CD14-positive monocyte (primary cell): ENCODE measurements at regions not wholly inside any gene's neighbourhood (a gene's known extent, or its start where the extent isn't known, plus 50 kb on each side); places are given as distances from the start of the nearest gene placed in this dataset.

Experiments
- DNase-seq, 3 donors: peaks; one replicate each; pipeline ENCODE4 v3.0.0-alpha.2; 2011 to 2022
- H2AFZ ChIP-seq: 2 replicates; pipeline ENCODE4 v1.6.0; 2012; ENCODE audit warnings: mild to moderate bottlenecking, low read depth, low read length, inconsistent platforms; ENCODE audit not compliant: insufficient read depth, poor library complexity, severe bottlenecking
- H3K27ac ChIP-seq, 2 donors: 1 replicate in 1 of 2; 2 replicates in 1 of 2; pipeline ENCODE4 v1.5.1; 2012 to 2013; ENCODE audit warnings: low read length in 2 of 2, control low read depth in 1 of 2, inconsistent platforms in 1 of 2, low read depth in 1 of 2, mild to moderate bottlenecking in 1 of 2
- H3K27me3 ChIP-seq, 2 donors: one replicate each; pipeline versions ENCODE4 v1.6.0 to v1.6.1; 2011 to 2013; ENCODE audit warnings: low read length in 2 of 2; ENCODE audit not compliant: control insufficient read depth in 2 of 2, insufficient read depth in 2 of 2
- H3K36me3 ChIP-seq, 2 donors: replicated peaks in 1 of 2; 1 replicate in 1 of 2; 2 replicates in 1 of 2; pipeline versions ENCODE4 v1.5.1 to v1.6.1; 2012 to 2013; ENCODE audit warnings: low read length in 2 of 2, control low read depth in 1 of 2, inconsistent platforms in 1 of 2, mild to moderate bottlenecking in 1 of 2; ENCODE audit not compliant: insufficient read depth in 2 of 2, control insufficient read depth in 1 of 2
- H3K4me1 ChIP-seq, 2 donors: 1 replicate in 1 of 2; 2 replicates in 1 of 2; pipeline versions ENCODE4 v1.5.1 to v1.6.1; 2012 to 2013; ENCODE audit warnings: low read length in 2 of 2, control low read depth in 1 of 2, inconsistent platforms in 1 of 2, mild to moderate bottlenecking in 1 of 2, moderate library complexity in 1 of 2; ENCODE audit not compliant: insufficient read depth in 2 of 2, control insufficient read depth in 1 of 2
- H3K4me2 ChIP-seq: replicated peaks from 2 replicates; pipeline ENCODE3; 2012; ENCODE audit warnings: low read length, moderate library complexity, mild to moderate bottlenecking; ENCODE audit not compliant: poor library complexity, severe bottlenecking; ENCODE audit errors: extremely low read depth
- H3K4me3 ChIP-seq, 3 experiments: fragments of 200-600 bp in 1 of 3; sonication (generic) in 1 of 3; replicated peaks in 1 of 3; 1 replicate in 2 of 3; 2 replicates in 1 of 3; pipeline ENCODE4 v1.5.1; 2011 to 2013; ENCODE audit warnings: low read length in 3 of 3, mild to moderate bottlenecking in 3 of 3, control low read depth in 2 of 3, low read depth in 2 of 3, inconsistent platforms in 1 of 3, moderate library complexity in 1 of 3
- H3K79me2 ChIP-seq: 2 replicates; pipeline ENCODE4 v1.6.0; 2012; ENCODE audit warnings: mild to moderate bottlenecking, control low read depth, inconsistent platforms, low read length, moderate library complexity; ENCODE audit not compliant: insufficient read depth
- H3K9ac ChIP-seq: 2 replicates; pipeline ENCODE4 v1.6.0; 2017; ENCODE audit warnings: low read length, mild to moderate bottlenecking; ENCODE audit not compliant: insufficient read depth, poor library complexity, severe bottlenecking
- H3K9me3 ChIP-seq, 2 donors: replicated peaks in 1 of 2; 1 replicate in 1 of 2; 2 replicates in 1 of 2; pipeline versions ENCODE4 v1.5.1 to v1.6.1; 2012 to 2013; ENCODE audit warnings: low read length in 2 of 2, control low read depth in 1 of 2; ENCODE audit not compliant: control insufficient read depth in 1 of 2, insufficient read depth in 1 of 2
- H4K20me1 ChIP-seq: 2 replicates; pipeline ENCODE4 v1.6.0; 2012; ENCODE audit warnings: mild to moderate bottlenecking, low read length, control low read depth, moderate library complexity; ENCODE audit not compliant: insufficient read depth
- H3K27ac Mint-ChIP-seq, 7 donors: one replicate each; pipeline ENCODE4 v1.8.0; 2020; ENCODE audit warnings: mild to moderate bottlenecking in 7 of 7, mixed read lengths in 7 of 7, moderate library complexity in 6 of 7, inconsistent platforms in 2 of 7
- H3K27me3 Mint-ChIP-seq, 3 donors: one replicate each; pipeline ENCODE4 v1.8.0; 2021 to 2022; ENCODE audit warnings: low read depth in 3 of 3, mild to moderate bottlenecking in 3 of 3, mixed read lengths in 3 of 3, moderate library complexity in 3 of 3, inconsistent platforms in 1 of 3
- H3K36me3 Mint-ChIP-seq, 2 donors: one replicate each; pipeline ENCODE4 v1.8.0; 2020; ENCODE audit warnings: mixed read lengths in 2 of 2, inconsistent platforms in 1 of 2, mild to moderate bottlenecking in 1 of 2
- H3K4me1 Mint-ChIP-seq: one replicate; pipeline ENCODE4 v1.8.0; 2020; ENCODE audit warnings: mild to moderate bottlenecking, mixed read lengths
- H3K4me3 Mint-ChIP-seq, 2 donors: one replicate each; pipeline ENCODE4 v1.8.0; 2020; ENCODE audit warnings: mild to moderate bottlenecking in 2 of 2, mixed read lengths in 2 of 2, moderate library complexity in 1 of 2
- H3K9me3 Mint-ChIP-seq, 7 donors: one replicate each; pipeline ENCODE4 v1.8.0; 2020 to 2022; ENCODE audit warnings: mixed read lengths in 7 of 7, mild to moderate bottlenecking in 6 of 7, moderate library complexity in 6 of 7, inconsistent platforms in 2 of 7
- CTCF ChIP-seq: fragments of 200-600 bp; IDR thresholded peaks from one replicate; pipeline ENCODE4 v1.8.0; 2022; ENCODE audit warnings: antibody characterized with exemption, mild to moderate bottlenecking
- WGBS: methylation state at CpG from one replicate; pipeline ENCODE4 v1.1.5; 2013; ENCODE audit warnings: missing lambda C conversion rate; ENCODE audit not compliant: insufficient coverage; 5-methylcytosine and 5-hydroxymethylcytosine counted together
- intact Hi-C, 2 donors: fragments of 100-400 bp; cut with micrococcal nuclease; formaldehyde crosslinking; loops; one replicate each; pipeline versions ENCODE4 v1.15.0 to v1.15.1; 2023

- Histone ChIP-seq H3K79me2 (no peaks in the 10 kb centered on the region), H3K27ac (no peak overlapping the region), H3K9me3 (no peaks in the 10 kb centered on the region), H3K36me3 (no peaks in the 10 kb centered on the region), H3K27me3 (no peaks in the 10 kb centered on the region), H4K20me1 (no peaks in the 10 kb centered on the region), H3K4me1 (no peaks in the 10 kb centered on the region), H3K4me3 (no peak overlapping the region), H2AFZ (no peak overlapping the region), H3K9ac (no peak overlapping the region), H3K4me2 (no peak overlapping the region)
- TF ChIP-seq CTCF: no peak
- H3K27ac Mint-ChIP-seq: no peak overlapping the region
- WGBS: 40% methylated on average over 1 of the region's 5 CpGs
- no peak for DNase-seq
- peaks cover 0 to 3% (median 0%) of the 10 kb centered on the region in 7 donors for H3K9me3 Mint-ChIP-seq
- intact Hi-C loops: no loop called here
- H3K27me3 Mint-ChIP-seq: no peaks in the 10 kb centered on the region
- H3K36me3 Mint-ChIP-seq: no peaks in the 10 kb centered on the region
- no peaks in the 10 kb centered on the region for H3K4me1 Mint-ChIP-seq
- no peak overlapping the region for H3K4me3 Mint-ChIP-seq
These were observed 120.6 kb downstream of the ZWINT start for GRCh38 chr10:56240471-56240870.

GRCh38 chr10:56231436-56231835 lies 129.6 kb downstream of the ZWINT start:
- Histone ChIP-seq H4K20me1 (no peaks in the 10 kb centered on the region), H3K4me3 (no peak overlapping the region), H3K79me2 (no peaks in the 10 kb centered on the region), H3K4me2 (no peak overlapping the region), H3K9ac (no peak overlapping the region), H2AFZ (no peak overlapping the region), H3K36me3 (no peaks in the 10 kb centered on the region), H3K27ac (no peak overlapping the region), H3K4me1 (no peaks in the 10 kb centered on the region), H3K9me3 (no peaks in the 10 kb centered on the region), H3K27me3 (no peaks in the 10 kb centered on the region)
- H3K9me3 Mint-ChIP-seq: no peaks in the 10 kb centered on the region
- no peaks in the 10 kb centered on the region for H3K4me1 Mint-ChIP-seq
- 77% methylated on average over 3 of the region's 5 CpGs for WGBS
- no peaks in the 10 kb centered on the region for H3K27me3 Mint-ChIP-seq
- H3K36me3 Mint-ChIP-seq: no peaks in the 10 kb centered on the region
- intact Hi-C loops: no loop called here
- H3K27ac Mint-ChIP-seq: no peak overlapping the region
- H3K4me3 Mint-ChIP-seq: no peak overlapping the region
- no peak for TF ChIP-seq CTCF
- DNase-seq: no peak
